ENCODE measurements at regions not wholly inside any gene's neighbourhood (a gene's known extent, or its start where the extent isn't known, plus 50 kb on each side); places are given as distances from the start of the nearest gene placed in this dataset.

DNA sequence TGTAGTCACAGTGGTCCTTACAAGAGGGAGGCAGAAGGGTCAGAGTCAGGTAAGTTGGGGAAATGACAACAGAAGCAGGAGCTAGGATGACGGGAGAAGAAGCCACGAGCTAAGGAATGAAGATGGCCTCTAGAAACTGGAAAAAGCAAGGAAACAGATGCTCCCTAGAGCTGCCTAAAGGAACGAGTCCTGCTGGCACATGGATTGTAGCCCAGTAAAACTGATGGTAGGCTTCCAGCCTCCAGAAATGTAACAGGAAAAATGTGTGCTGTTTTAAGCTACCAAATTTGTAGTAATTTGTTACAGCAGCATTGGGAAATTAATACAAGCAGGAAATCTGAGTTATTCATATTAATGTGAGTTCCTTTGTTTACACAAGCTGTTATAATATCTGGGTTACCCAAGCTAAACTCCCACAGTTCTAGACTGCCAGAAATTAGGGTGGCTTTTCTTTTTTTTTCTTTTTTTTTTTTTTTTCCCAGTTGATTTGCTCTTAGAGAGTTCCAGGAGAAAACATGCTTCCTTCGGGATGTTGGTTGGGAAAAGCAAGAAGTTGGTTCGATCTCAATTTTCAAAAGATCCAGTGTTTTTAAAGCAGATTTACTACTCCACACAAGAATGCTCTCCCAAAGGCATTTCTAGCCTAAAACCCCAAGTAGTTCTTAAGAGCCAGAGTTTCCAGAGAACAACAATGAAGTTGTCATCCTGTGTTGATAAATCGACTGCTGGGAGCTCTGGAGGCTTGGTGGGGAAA lies 400.0 kb upstream of the SLC24A2 start:
- no peak overlapping the region for H4K12ac ChIP-seq (ENCODE audit: low read depth, low read length)
- H3K14ac ChIP-seq (ENCODE audit: low read length): no peak overlapping the region
- peaks cover 2% of the 10 kb centered on the region for H3K9me3 ChIP-seq (ENCODE audit: insufficient read depth, low read depth, low read length)
- no peaks in the 10 kb centered on the region for H3K27me3 ChIP-seq (ENCODE audit: insufficient read depth, low read length)
- H3K79me1 ChIP-seq (ENCODE audit: low read length): no peaks in the 10 kb centered on the region
- H2BK120ac ChIP-seq (ENCODE audit: insufficient read depth, low read length, poor library complexity): no peak overlapping the region
- H3K27ac ChIP-seq (ENCODE audit: low read depth, low read length): no peak overlapping the region
- H2AFZ ChIP-seq (ENCODE audit: insufficient read depth, low read length, poor library complexity): no peak overlapping the region
- H3K79me2 ChIP-seq (ENCODE audit: control insufficient read depth, insufficient read depth, low read length, poor library complexity): no peaks in the 10 kb centered on the region
- no peak overlapping the region for H3K18ac ChIP-seq (ENCODE audit: low read length)
- H2AK5ac ChIP-seq (ENCODE audit: low read length): no peak overlapping the region
- no peak overlapping the region for H4K8ac ChIP-seq (ENCODE audit: low read depth, low read length)
- WGBS (ENCODE audit: extremely low coverage, insufficient coverage, insufficient read length): no CpG with 5 or more reads among the region's 6 CpGs
- H3K4ac ChIP-seq (ENCODE audit: low read depth, low read length): no peak overlapping the region
- no peak overlapping the region for H4K91ac ChIP-seq (ENCODE audit: low read depth, low read length)
- no peak overlapping the region for H3K23ac ChIP-seq (ENCODE audit: low read length)
- no peak for DNase-seq
- no peaks in the 10 kb centered on the region for H3K4me1 ChIP-seq (ENCODE audit: control insufficient read depth in 1 of 2, insufficient read depth in 2 of 2, low read length in 2 of 2)
- H2BK5ac ChIP-seq (ENCODE audit: low read depth, low read length, poor library complexity): no peak overlapping the region
- H3K4me3 ChIP-seq (ENCODE audit: low read depth, low read length): no peak overlapping the region
- H3K4me2 ChIP-seq (ENCODE audit: low read length): no peak overlapping the region
- H3K9ac ChIP-seq (ENCODE audit: low read length): no peak overlapping the region
- no peaks in the 10 kb centered on the region for H3K36me3 ChIP-seq (ENCODE audit: control insufficient read depth in 1 of 2, insufficient read depth in 2 of 2, low read length in 2 of 2)
- H2BK12ac ChIP-seq (ENCODE audit: low read length): no peak overlapping the region

DNA sequence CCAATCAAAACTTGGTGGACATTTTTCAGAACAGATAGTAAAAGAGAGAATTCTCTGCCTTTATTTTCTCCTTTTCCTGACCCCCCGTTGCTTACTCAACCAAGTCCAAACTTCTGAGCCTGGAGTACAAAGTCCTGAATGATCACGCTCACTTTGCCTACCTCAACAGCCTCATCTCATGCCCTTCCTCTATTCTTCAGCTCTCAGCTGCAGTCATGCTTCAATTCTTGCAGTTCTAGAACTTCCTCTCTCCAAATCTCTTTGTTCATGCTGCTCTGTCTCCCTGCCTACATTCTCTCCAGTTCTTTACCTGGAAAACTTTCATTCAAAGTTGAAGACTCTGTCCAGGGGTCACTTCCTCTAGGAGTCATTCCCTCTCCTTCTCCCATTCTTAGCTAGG lies 398.5 kb upstream of the SLC24A2 start:
- no peaks in the 10 kb centered on the region for H3K4me1 ChIP-seq (ENCODE audit: control insufficient read depth in 1 of 2, insufficient read depth in 2 of 2, low read length in 2 of 2)

DNA sequence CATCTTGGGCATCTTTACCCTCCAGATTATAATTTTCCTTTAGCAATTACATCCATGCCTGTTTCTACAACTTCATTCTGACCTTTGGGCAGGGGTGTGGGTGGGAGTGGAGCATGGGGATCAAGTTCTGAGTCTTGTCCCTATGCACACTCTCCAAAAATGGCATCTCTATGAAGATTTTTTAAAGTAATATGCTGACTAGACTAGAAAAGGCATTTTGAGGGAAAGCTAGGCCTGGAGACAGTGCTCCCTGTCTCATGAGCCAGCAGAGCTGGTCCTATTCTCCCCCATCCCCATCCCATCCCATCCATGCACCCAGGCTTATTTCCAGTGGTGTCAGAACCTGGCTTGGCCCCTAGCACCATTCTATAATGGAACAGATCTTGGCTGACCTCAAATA lies 398.0 kb upstream of the SLC24A2 start:
- no peak overlapping the region for H2AFZ ChIP-seq (ENCODE audit: insufficient read depth, low read length, poor library complexity)

More for the DNA sequence above, 398.5 kb upstream of the SLC24A2 start:
- Histone ChIP-seq H3K27me3 (ENCODE audit: insufficient read depth, low read length) (no peaks in the 10 kb centered on the region), H2BK5ac (ENCODE audit: low read depth, low read length, poor library complexity) (no peak overlapping the region), H3K4me2 (ENCODE audit: low read length) (no peak overlapping the region), H2BK120ac (ENCODE audit: insufficient read depth, low read length, poor library complexity) (no peak overlapping the region), H3K27ac (ENCODE audit: low read depth, low read length) (no peak overlapping the region), H3K79me2 (ENCODE audit: control insufficient read depth, insufficient read depth, low read length, poor library complexity) (no peaks in the 10 kb centered on the region), H3K79me1 (ENCODE audit: low read length) (no peaks in the 10 kb centered on the region), H3K18ac (ENCODE audit: low read length) (no peak overlapping the region), H3K4me3 (ENCODE audit: low read depth, low read length) (no peak overlapping the region), H3K14ac (ENCODE audit: low read length) (no peak overlapping the region), H3K4ac (ENCODE audit: low read depth, low read length) (no peak overlapping the region), H3K9ac (ENCODE audit: low read length) (no peak overlapping the region), H2AK5ac (ENCODE audit: low read length) (no peak overlapping the region), H4K12ac (ENCODE audit: low read depth, low read length) (no peak overlapping the region), H4K8ac (ENCODE audit: low read depth, low read length) (no peak overlapping the region), H2BK12ac (ENCODE audit: low read length) (no peak overlapping the region), H2AFZ (ENCODE audit: insufficient read depth, low read length, poor library complexity) (no peak overlapping the region), H3K9me3 (ENCODE audit: insufficient read depth, low read depth, low read length) (peaks cover 2% of the 10 kb centered on the region), H3K36me3 (ENCODE audit: control insufficient read depth in 1 of 2, insufficient read depth in 2 of 2, low read length in 2 of 2) (no peaks in the 10 kb centered on the region), H3K23ac (ENCODE audit: low read length) (no peak overlapping the region), H4K91ac (ENCODE audit: low read depth, low read length) (no peak overlapping the region)
- DNase-seq: no peak
- WGBS (ENCODE audit: extremely low coverage, insufficient coverage, insufficient read length): no CpG with 5 or more reads among the region's 2 CpGs

DNA sequence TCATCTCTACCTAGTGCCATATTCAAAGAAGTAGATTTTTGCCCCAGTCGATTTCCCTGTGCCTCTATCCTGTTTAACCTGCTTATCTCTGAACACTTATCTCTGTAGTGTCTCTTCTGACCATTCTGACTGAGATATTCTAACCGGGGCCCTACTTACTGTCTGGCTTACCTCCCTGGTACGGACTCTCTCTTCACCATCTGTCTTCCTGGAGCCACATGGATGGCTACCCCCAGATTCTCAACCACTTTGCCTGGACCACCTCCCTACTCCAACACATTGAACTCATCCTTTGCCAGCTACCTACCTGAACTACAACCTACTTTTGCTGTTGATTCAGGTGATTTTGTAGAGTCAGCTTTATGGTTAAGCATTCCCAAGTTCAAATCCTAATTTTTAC lies 397.4 kb upstream of the SLC24A2 start:
- Histone ChIP-seq H3K14ac (ENCODE audit: low read length) (no peak overlapping the region), H3K27me3 (ENCODE audit: insufficient read depth, low read length) (no peaks in the 10 kb centered on the region), H3K9me3 (ENCODE audit: insufficient read depth, low read depth, low read length) (peaks cover 2% of the 10 kb centered on the region), H2BK120ac (ENCODE audit: insufficient read depth, low read length, poor library complexity) (no peak overlapping the region), H4K8ac (ENCODE audit: low read depth, low read length) (no peak overlapping the region), H2AFZ (ENCODE audit: insufficient read depth, low read length, poor library complexity) (no peak overlapping the region), H3K23ac (ENCODE audit: low read length) (no peak overlapping the region), H3K36me3 (ENCODE audit: control insufficient read depth in 1 of 2, insufficient read depth in 2 of 2, low read length in 2 of 2) (no peaks in the 10 kb centered on the region), H4K91ac (ENCODE audit: low read depth, low read length) (no peak overlapping the region), H2BK5ac (ENCODE audit: low read depth, low read length, poor library complexity) (no peak overlapping the region), H4K12ac (ENCODE audit: low read depth, low read length) (no peak overlapping the region), H2AK5ac (ENCODE audit: low read length) (no peak overlapping the region), H3K4me3 (ENCODE audit: low read depth, low read length) (no peak overlapping the region), H2BK12ac (ENCODE audit: low read length) (no peak overlapping the region), H3K79me2 (ENCODE audit: control insufficient read depth, insufficient read depth, low read length, poor library complexity) (no peaks in the 10 kb centered on the region), H3K4me1 (ENCODE audit: control insufficient read depth in 1 of 2, insufficient read depth in 2 of 2, low read length in 2 of 2) (no peaks in the 10 kb centered on the region), H3K18ac (ENCODE audit: low read length) (no peak overlapping the region), H3K9ac (ENCODE audit: low read length) (no peak overlapping the region), H3K4ac (ENCODE audit: low read depth, low read length) (no peak overlapping the region), H3K27ac (ENCODE audit: low read depth, low read length) (no peak overlapping the region), H3K4me2 (ENCODE audit: low read length) (no peak overlapping the region), H3K79me1 (ENCODE audit: low read length) (no peaks in the 10 kb centered on the region)
- WGBS (ENCODE audit: extremely low coverage, insufficient coverage, insufficient read length): no CpG with 5 or more reads among the region's 3 CpGs
- no peak for DNase-seq

More for the DNA sequence above, 398.0 kb upstream of the SLC24A2 start:
- no peak for DNase-seq
- Histone ChIP-seq H3K79me2 (ENCODE audit: control insufficient read depth, insufficient read depth, low read length, poor library complexity) (no peaks in the 10 kb centered on the region), H3K27ac (ENCODE audit: low read depth, low read length) (no peak overlapping the region), H3K14ac (ENCODE audit: low read length) (no peak overlapping the region), H3K4me2 (ENCODE audit: low read length) (no peak overlapping the region), H4K12ac (ENCODE audit: low read depth, low read length) (no peak overlapping the region), H3K9me3 (ENCODE audit: insufficient read depth, low read depth, low read length) (peaks cover 2% of the 10 kb centered on the region), H4K91ac (ENCODE audit: low read depth, low read length) (no peak overlapping the region), H3K4me1 (ENCODE audit: control insufficient read depth in 1 of 2, insufficient read depth in 2 of 2, low read length in 2 of 2) (no peaks in the 10 kb centered on the region), H3K23ac (ENCODE audit: low read length) (no peak overlapping the region), H3K18ac (ENCODE audit: low read length) (no peak overlapping the region), H3K4ac (ENCODE audit: low read depth, low read length) (no peak overlapping the region), H3K79me1 (ENCODE audit: low read length) (no peaks in the 10 kb centered on the region), H2BK5ac (ENCODE audit: low read depth, low read length, poor library complexity) (no peak overlapping the region), H3K27me3 (ENCODE audit: insufficient read depth, low read length) (no peaks in the 10 kb centered on the region), H3K36me3 (ENCODE audit: control insufficient read depth in 1 of 2, insufficient read depth in 2 of 2, low read length in 2 of 2) (no peaks in the 10 kb centered on the region), H3K9ac (ENCODE audit: low read length) (no peak overlapping the region), H2BK120ac (ENCODE audit: insufficient read depth, low read length, poor library complexity) (no peak overlapping the region), H4K8ac (ENCODE audit: low read depth, low read length) (no peak overlapping the region), H2BK12ac (ENCODE audit: low read length) (no peak overlapping the region), H2AK5ac (ENCODE audit: low read length) (no peak overlapping the region), H3K4me3 (ENCODE audit: low read depth, low read length) (no peak overlapping the region)

All from trophoblast cell (in vitro differentiated cells and primary cell).